ENCODE measurements at regions not wholly inside any gene's neighbourhood (a gene's known extent, or its start where the extent isn't known, plus 50 kb on each side); places are given as distances from the start of the nearest gene placed in this dataset.

DNA sequence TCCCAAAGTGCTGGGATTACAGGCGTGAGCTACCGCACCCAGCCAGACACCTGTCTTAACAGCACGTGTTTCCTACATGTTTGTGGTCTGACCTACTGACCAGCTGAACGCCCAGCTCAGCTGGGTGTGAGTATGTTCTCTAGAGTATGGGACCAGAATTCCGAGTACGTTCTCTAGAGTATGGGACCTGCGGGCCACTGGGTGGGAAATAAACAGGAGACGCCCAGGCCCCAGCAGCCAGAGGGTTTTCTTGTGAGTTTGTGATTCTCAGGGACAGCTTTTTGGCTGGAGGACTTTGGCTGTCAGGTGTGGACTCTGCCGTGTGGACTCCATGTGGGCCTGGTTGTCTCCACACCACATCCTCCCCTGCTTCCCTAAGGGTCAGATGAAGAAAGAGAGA is 87.3 kb downstream of the CHRD start:
- ATAC-seq (peak; percentile 20), DNase-seq (no peak)
- Histone ChIP-seq H3K36me3 (ENCODE audit: low read depth) (no peaks in the 10 kb centered on the region), H3K4me3 (no peak overlapping the region), H3K9me3 (no peaks in the 10 kb centered on the region), H3K4me1 (ENCODE audit: low read depth) (peaks cover 5% of the 10 kb centered on the region)
- intact Hi-C loops (cut with DNase I, micrococcal nuclease), result no loop called here
- no peak for TF ChIP-seq CTCF (IDR thresholded peaks at IDR 0.05)

DNA sequence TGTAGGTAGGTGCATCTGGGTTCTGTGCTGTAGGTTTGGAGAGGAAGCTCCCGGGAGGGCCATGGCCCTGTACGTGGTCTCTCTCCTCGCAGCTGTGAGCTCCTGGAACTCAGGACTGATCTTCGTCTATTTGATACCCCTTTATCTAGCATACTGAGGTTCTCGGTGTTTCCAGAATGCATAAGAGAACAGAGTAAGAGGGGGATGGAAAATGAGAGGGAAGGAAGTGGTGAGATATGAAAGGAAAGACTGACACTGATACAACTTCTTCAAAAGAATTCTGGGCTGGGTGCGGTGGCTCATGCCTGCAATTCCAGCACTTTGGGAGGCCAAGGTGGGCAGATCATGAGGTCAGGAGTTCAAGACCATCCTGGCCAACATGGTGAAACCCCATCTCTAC is 90.7 kb downstream of the CHRD start:
- Histone ChIP-seq H3K9me3 (no peaks in the 10 kb centered on the region), H3K4me1 (ENCODE audit: low read depth) (peaks cover 5% of the 10 kb centered on the region), H3K4me3 (no peak overlapping the region), H3K36me3 (ENCODE audit: low read depth) (no peaks in the 10 kb centered on the region)
- ATAC-seq, result no peak
- no peak for TF ChIP-seq CTCF (IDR thresholded peaks at IDR 0.05)
- intact Hi-C loops (cut with DNase I, micrococcal nuclease), result no loop called here
- DNase-seq, result no peak

GRCh38 chr3:184471439-184471838 is 90.1 kb upstream of the EPHB3 start:
- no peak overlapping the region for H3K4me3 ChIP-seq
- intact Hi-C loops (cut with DNase I, micrococcal nuclease), result no loop called here
- DNase-seq, result no peak

DNA sequence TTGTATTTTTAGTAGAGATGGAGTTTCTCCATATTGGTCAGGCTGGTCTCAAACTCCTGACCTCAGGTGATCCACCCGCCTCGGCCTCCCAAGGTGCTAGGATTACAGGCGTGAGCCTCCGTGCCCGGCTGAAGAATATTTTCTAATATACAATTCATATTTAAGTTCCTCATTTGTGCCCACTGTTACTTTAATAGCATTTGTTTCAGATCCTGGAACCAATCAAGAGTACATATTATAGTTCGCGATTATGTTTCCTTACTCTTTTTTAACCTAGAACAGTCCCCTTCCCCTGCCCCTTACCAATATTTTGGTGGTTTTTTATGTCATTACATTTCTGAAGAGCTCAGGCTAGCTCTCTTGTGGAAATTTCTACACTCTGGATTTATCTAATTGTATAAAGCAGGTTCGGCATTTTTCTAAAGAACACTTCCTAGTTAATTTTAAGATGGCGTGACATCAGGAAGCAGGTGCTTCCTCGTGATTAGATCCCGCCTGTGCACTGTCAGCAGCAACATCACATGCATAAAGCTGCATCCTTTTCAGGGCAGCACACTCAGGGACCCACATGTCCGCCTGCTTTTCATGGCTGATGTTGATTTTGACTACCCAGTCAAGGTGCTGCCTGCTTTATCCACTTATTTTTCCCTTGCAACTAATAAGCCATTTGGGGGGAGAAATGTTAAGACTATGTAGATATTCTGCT is 88.7 kb upstream of the EPHB3 start:
- Histone ChIP-seq H3K36me3 (ENCODE audit: low read depth) (no peaks in the 10 kb centered on the region), H3K9me3 (no peaks in the 10 kb centered on the region), H3K4me1 (ENCODE audit: low read depth) (no peaks in the 10 kb centered on the region), H3K4me3 (no peak overlapping the region)
- DNase-seq (peak in 1 of 3 donors; percentile 46), ATAC-seq (peak; percentile 48)
- intact Hi-C loops (cut with DNase I, micrococcal nuclease), result no loop called here
- no peak for TF ChIP-seq CTCF (IDR thresholded peaks at IDR 0.05)

More at GRCh38 chr3:184471439-184471838, 90.1 kb upstream of the EPHB3 start:
- no peak for TF ChIP-seq CTCF (IDR thresholded peaks at IDR 0.05)
- Histone ChIP-seq H3K4me1 (ENCODE audit: low read depth) (peaks cover 4% of the 10 kb centered on the region), H3K36me3 (ENCODE audit: low read depth) (no peaks in the 10 kb centered on the region), H3K9me3 (no peaks in the 10 kb centered on the region)
- no peak for ATAC-seq

GRCh38 chr3:184474897-184475296 is 86.7 kb upstream of the EPHB3 start:
- Histone ChIP-seq H3K4me3 (no peak overlapping the region), H3K9me3 (no peaks in the 10 kb centered on the region), H3K4me1 (ENCODE audit: low read depth) (no peaks in the 10 kb centered on the region), H3K36me3 (ENCODE audit: low read depth) (no peaks in the 10 kb centered on the region)
- ATAC-seq, result no peak
- no peak for TF ChIP-seq CTCF (IDR thresholded peaks at IDR 0.05)
- intact Hi-C loops (cut with DNase I, micrococcal nuclease), result no loop called here
- DNase-seq, result no peak

GRCh38 chr3:184477940-184478339 is 83.6 kb upstream of the EPHB3 start:
- no peak for DNase-seq
- Histone ChIP-seq H3K36me3 (ENCODE audit: low read depth) (no peaks in the 10 kb centered on the region), H3K4me1 (ENCODE audit: low read depth) (no peaks in the 10 kb centered on the region), H3K9me3 (no peaks in the 10 kb centered on the region), H3K4me3 (no peak overlapping the region)
- intact Hi-C loops (cut with DNase I, micrococcal nuclease), result no loop called here
- TF ChIP-seq CTCF (IDR thresholded peaks at IDR 0.05), result no peak
- no peak for ATAC-seq

Data from mucosa of descending colon (tissue), 3 donors.